Left ventricle myocardium inferior (tissue), 1 donor: ENCODE measurements at regions not wholly inside any gene's neighbourhood (a gene's known extent, or its start where the extent isn't known, plus 50 kb on each side); places are given as distances from the start of the nearest gene placed in this dataset.

Experiments
- DNase-seq: peaks from one replicate; pipeline ENCODE4 v3.0.0-alpha.2; 2020
- H3K27ac ChIP-seq: fragments of 200-600 bp; replicated peaks from 2 replicates; pipeline ENCODE4 v1.8.0; 2021
- H3K27me3 ChIP-seq: fragments of 200-600 bp; 2 replicates; pipeline ENCODE4 v1.8.0; 2021; ENCODE audit warnings: low read depth
- H3K36me3 ChIP-seq: fragments of 200-600 bp; 2 replicates; pipeline ENCODE4 v1.8.0; 2021
- H3K4me1 ChIP-seq: fragments of 200-600 bp; 2 replicates; pipeline ENCODE4 v1.8.0; 2021
- H3K4me3 ChIP-seq: fragments of 200-600 bp; 2 replicates; pipeline ENCODE4 v1.8.0; 2021; ENCODE audit warnings: mild to moderate bottlenecking, moderate library complexity
- H3K9me3 ChIP-seq: fragments of 200-600 bp; replicated peaks from 2 replicates; pipeline ENCODE4 v1.8.0; 2021
- CTCF ChIP-seq: fragments of 200-600 bp; IDR thresholded peaks from 2 replicates; pipeline ENCODE4 v1.8.0; 2021; ENCODE audit warnings: antibody characterized with exemption, mild to moderate bottlenecking, borderline replicate concordance
- intact Hi-C: fragments of 100-400 bp; cut with micrococcal nuclease; formaldehyde crosslinking; loops from one replicate; pipeline ENCODE4 v1.11.0; 2022
- donor health status: DM: no; HTN: yes; CAD: no; lungs with severe emphysema.

- intact Hi-C loops = no loop called here
- Histone ChIP-seq H3K4me3 (no peak overlapping the region), H3K4me1 (peaks cover 43% of the 10 kb centered on the region), H3K27ac (peak overlapping the region; percentile 85), H3K27me3 (no peaks in the 10 kb centered on the region), H3K9me3 (no peaks in the 10 kb centered on the region), H3K36me3 (no peaks in the 10 kb centered on the region)
- no peak for TF ChIP-seq CTCF
- DNase-seq = no peak
Observed at GRCh38 chr10:3471472-3471871, 298.9 kb upstream of the PITRM1 start.

- Histone ChIP-seq H3K4me1 (peaks cover 55% of the 10 kb centered on the region), H3K4me3 (no peak overlapping the region), H3K27ac (peak overlapping the region; percentile 94), H3K27me3 (no peaks in the 10 kb centered on the region), H3K9me3 (no peaks in the 10 kb centered on the region), H3K36me3 (no peaks in the 10 kb centered on the region)
- no peak for DNase-seq
- intact Hi-C loops = no loop called here
- no peak for TF ChIP-seq CTCF
Observed at GRCh38 chr10:3470191-3470590, 297.6 kb upstream of the PITRM1 start.

DNA sequence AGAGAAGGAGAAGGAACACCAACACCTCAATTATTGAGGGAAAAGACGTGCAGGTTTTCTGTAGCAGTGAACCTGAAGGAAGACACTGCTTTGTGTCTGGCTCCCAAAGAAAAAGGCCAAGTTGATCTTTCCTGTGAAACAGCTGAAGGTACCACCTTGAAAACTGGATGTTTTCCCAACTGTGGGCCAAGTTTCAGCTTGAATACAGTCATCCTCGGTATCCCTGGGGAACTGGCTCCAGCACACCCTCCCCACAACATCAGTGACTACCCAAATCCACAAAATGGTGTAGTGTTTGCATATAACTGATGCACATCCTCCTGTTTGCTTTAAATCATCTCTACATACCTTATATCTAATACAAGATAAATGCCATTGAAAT lies 297.0 kb upstream of the PITRM1 start:
- intact Hi-C loops = no loop called here
- no peak for DNase-seq
- H3K4me1 ChIP-seq = peaks cover 61% of the 10 kb centered on the region
- no peak for TF ChIP-seq CTCF
- H3K27me3 ChIP-seq = no peaks in the 10 kb centered on the region
- no peaks in the 10 kb centered on the region for H3K9me3 ChIP-seq
- H3K27ac ChIP-seq = peak overlapping the region; percentile 94
- H3K36me3 ChIP-seq = no peaks in the 10 kb centered on the region
- H3K4me3 ChIP-seq = no peak overlapping the region

- intact Hi-C loops = no loop called here
- H3K27ac ChIP-seq = peak overlapping the region; percentile 94
- TF ChIP-seq CTCF = no peak
- peak; percentile 62 for DNase-seq
- peaks cover 62% of the 10 kb centered on the region for H3K4me1 ChIP-seq
- no peaks in the 10 kb centered on the region for H3K27me3 ChIP-seq
- H3K36me3 ChIP-seq = no peaks in the 10 kb centered on the region
- H3K9me3 ChIP-seq = no peaks in the 10 kb centered on the region
- peak overlapping the region; percentile 45 for H3K4me3 ChIP-seq
Observed at GRCh38 chr10:3468919-3469638, 296.5 kb upstream of the PITRM1 start.

DNA sequence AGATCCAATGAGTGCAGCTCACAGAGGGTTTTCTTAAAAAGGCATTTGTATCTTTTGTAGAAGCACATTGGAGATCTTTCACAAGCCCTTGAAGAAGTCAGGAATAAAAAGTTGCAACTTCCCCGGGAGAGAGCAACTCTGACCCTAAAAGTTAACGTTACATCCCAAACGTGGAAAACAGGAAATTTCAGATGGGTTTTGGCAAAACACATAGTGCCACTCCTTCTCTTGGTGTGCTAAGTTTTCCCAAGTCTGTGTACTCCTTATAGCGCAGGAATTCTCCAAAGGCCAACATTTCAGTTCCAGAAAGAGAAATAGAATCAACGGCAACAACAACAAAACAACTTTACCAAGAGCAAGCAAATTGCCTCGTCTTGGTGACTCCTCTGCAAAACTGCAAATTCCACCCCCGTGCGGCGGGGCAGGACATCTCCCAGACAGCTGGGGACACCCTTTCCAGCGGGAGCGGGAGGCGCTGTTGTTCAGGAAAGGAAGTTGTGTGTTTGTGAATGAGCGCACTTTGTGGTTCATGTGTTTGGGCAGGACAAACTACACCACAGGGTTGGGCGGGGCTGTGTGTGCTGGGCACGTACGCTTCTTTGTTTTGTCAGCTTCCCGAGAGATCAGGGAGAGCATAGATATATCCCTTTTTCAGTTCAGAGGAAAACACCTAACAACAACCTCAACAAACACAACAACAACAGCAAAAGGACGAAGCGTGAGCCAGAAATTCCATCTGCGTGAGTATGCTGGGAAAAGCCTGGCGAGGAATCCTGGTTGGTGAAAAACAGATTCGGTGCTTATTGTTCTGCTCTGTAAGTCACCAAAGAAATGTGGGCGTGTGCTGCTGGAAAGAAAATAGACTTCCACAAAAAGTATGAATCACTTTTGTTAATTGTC lies 294.7 kb upstream of the PITRM1 start:
- Histone ChIP-seq H3K4me3 (peak overlapping the region; percentile 45), H3K36me3 (no peaks in the 10 kb centered on the region), H3K4me1 (peaks cover 60% of the 10 kb centered on the region), H3K27ac (peak overlapping the region; percentile 94), H3K9me3 (no peaks in the 10 kb centered on the region), H3K27me3 (no peaks in the 10 kb centered on the region)
- intact Hi-C loops = no loop called here
- TF ChIP-seq CTCF = peak; percentile 68
- DNase-seq = peak; percentile 82
